ENCODE measurements at regions not wholly inside any gene's neighbourhood (a gene's known extent, or its start where the extent isn't known, plus 50 kb on each side); places are given as distances from the start of the nearest gene placed in this dataset.

- FAIRE-seq (no peak), DNase-seq (ENCODE audit: extremely low read depth in 1 of 4, low spot score in 3 of 4) (no peak), ATAC-seq (no peak)
- Histone ChIP-seq H3K9me3 (replicated peaks; ENCODE audit: control insufficient read depth, insufficient read depth, low read depth, low read length) (no peaks in the 10 kb centered on the region), H2AFZ (ENCODE audit: low read depth, low read length) (no peak overlapping the region), H3K9ac (ENCODE audit: insufficient read depth in 1 of 2, low read depth in 2 of 2, low read length in 2 of 2) (no peak overlapping the region), H3K27me3 (ENCODE audit: control insufficient read depth in 2 of 2, insufficient read depth in 2 of 2, low read length in 2 of 2) (no peaks in the 10 kb centered on the region), H3K4me3 (no peak overlapping the region), H3K36me3 (ENCODE audit: control insufficient read depth, insufficient read depth, low read length) (no peaks in the 10 kb centered on the region), H3K27ac (ENCODE audit: extremely low read depth, low read depth, low read length) (no peak overlapping the region), H3K79me2 (ENCODE audit: control insufficient read depth, insufficient read depth, low read length) (no peaks in the 10 kb centered on the region), H3K9me1 (ENCODE audit: control insufficient read depth, insufficient read depth, low read length) (no peaks in the 10 kb centered on the region), H4K20me1 (replicated peaks; ENCODE audit: control insufficient read depth, insufficient read depth, low read length) (no peaks in the 10 kb centered on the region), H3K4me1 (replicated peaks in 1 of 2; ENCODE audit: control insufficient read depth in 2 of 2, insufficient read depth in 2 of 2, low read length in 2 of 2) (no peaks in the 10 kb centered on the region; a peak in 1 of 5 replicates), H3K4me2 (ENCODE audit: insufficient read depth, low read length) (no peak overlapping the region)
- WGBS (ENCODE audit: insufficient coverage, low coverage, missing lambda C conversion rate) = 44% methylated on average over 2 of the region's 2 CpGs
- in situ Hi-C loops (cut with MboI) (no loop called here), intact Hi-C loops (cut with micrococcal nuclease) (no loop called here)
- no TSS peak for BruUV-seq (replicated peaks)
- POLR2A ChIA-PET = no interaction called here
- CTCF ChIA-PET (ENCODE audit: low intra/inter-chr PET ratio) = no interaction called here
- TF ChIP-seq RAD21 (CRISPR knock-in tag; conservative IDR thresholded peaks at IDR 0.05 in 1 of 2, IDR thresholded peaks at IDR 0.05 in 1 of 2) (no peak), TGIF2 (CRISPR knock-in tag; IDR thresholded peaks at IDR 0.05) (no peak), HDAC3 (IDR thresholded peaks at IDR 0.05; ENCODE audit: borderline replicate concordance, partially characterized antibody) (no peak), SMARCE1 (IDR thresholded peaks at IDR 0.05) (no peak), SIN3B (IDR thresholded peaks at IDR 0.05; ENCODE audit: low read depth) (no peak), ZNF57 (CRISPR knock-in tag; IDR thresholded peaks at IDR 0.05) (no peak), PHB (CRISPR knock-in tag; IDR thresholded peaks at IDR 0.05) (no peak), HNRNPLL (IDR thresholded peaks at IDR 0.05; ENCODE audit: low read depth, low read length, poor library complexity, severe bottlenecking) (no peak), ZNF717 (CRISPR knock-in tag; IDR thresholded peaks at IDR 0.05) (no peak), ZNF165 (CRISPR knock-in tag; IDR thresholded peaks at IDR 0.05; ENCODE audit: borderline replicate concordance) (no peak), BCLAF1 (IDR thresholded peaks at IDR 0.05; ENCODE audit: borderline replicate concordance in 1 of 2, control insufficient read depth in 1 of 2, low read depth in 2 of 2, low read length in 1 of 2) (no peak)
- TF ChIP-seq, protein P1, sequence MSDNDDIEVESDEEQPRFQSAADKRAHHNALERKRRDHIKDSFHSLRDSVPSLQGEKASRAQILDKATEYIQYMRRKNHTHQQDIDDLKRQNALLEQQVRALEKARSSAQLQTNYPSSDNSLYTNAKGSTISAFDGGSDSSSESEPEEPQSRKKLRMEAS (CRISPR knock-in tag; IDR thresholded peaks at IDR 0.05) = no peak
Observed at GRCh38 chr14:71687166-71687831, 244.9 kb upstream of the RGS6 start.

Data from K562 (cell line).